ENCODE measurements at regions not wholly inside any gene's neighbourhood (a gene's known extent, or its start where the extent isn't known, plus 50 kb on each side); places are given as distances from the start of the nearest gene placed in this dataset.

GRCh38 chr6:19415605-19416326 is 421.4 kb upstream of the ID4 start:
- H4K20me1 ChIP-seq (ENCODE audit: control insufficient read depth, insufficient read depth, low read depth, low read length) = no peaks in the 10 kb centered on the region
- H3K27ac ChIP-seq (ENCODE audit: low read depth, low read length) = no peak overlapping the region
- H3F3A ChIP-seq (ENCODE audit: control insufficient read depth, insufficient read depth) = no peaks in the 10 kb centered on the region
- no peak overlapping the region for H3K4me2 ChIP-seq (ENCODE audit: low read length)
- no peaks in the 10 kb centered on the region for H3K4me1 ChIP-seq (ENCODE audit: control insufficient read depth, low read length)
- no peak overlapping the region for H3K4me3 ChIP-seq (ENCODE audit: low read length)
- no peaks in the 10 kb centered on the region for H3K27me3 ChIP-seq (ENCODE audit: control insufficient read depth, low read length)
- no peaks in the 10 kb centered on the region for H3K9me2 ChIP-seq (replicated peaks; ENCODE audit: control insufficient read depth, low read length)
- no peaks in the 10 kb centered on the region for H3K36me3 ChIP-seq (ENCODE audit: control insufficient read depth, low read length)
- H3K9me3 ChIP-seq (ENCODE audit: control insufficient read depth, insufficient read depth, low read length) = no peaks in the 10 kb centered on the region
- H3K79me2 ChIP-seq (ENCODE audit: control insufficient read depth, low read length) = no peaks in the 10 kb centered on the region
- no peak for TF ChIP-seq CTCF (IDR thresholded peaks at IDR 0.05; ENCODE audit: low read depth, low read length, poor library complexity, severe bottlenecking)
- no peak for TF ChIP-seq EZH2phosphoT487 (IDR thresholded peaks at IDR 0.05; ENCODE audit: borderline replicate concordance, low read length)

GRCh38 chr6:19416811-19417210 is 420.4 kb upstream of the ID4 start:
- Histone ChIP-seq H3F3A (ENCODE audit: control insufficient read depth, insufficient read depth) (no peaks in the 10 kb centered on the region), H3K36me3 (ENCODE audit: control insufficient read depth, low read length) (no peaks in the 10 kb centered on the region), H3K4me2 (ENCODE audit: low read length) (no peak overlapping the region), H3K4me3 (ENCODE audit: low read length) (no peak overlapping the region), H3K9me3 (ENCODE audit: control insufficient read depth, insufficient read depth, low read length) (no peaks in the 10 kb centered on the region), H3K27ac (ENCODE audit: low read depth, low read length) (no peak overlapping the region), H4K20me1 (ENCODE audit: control insufficient read depth, insufficient read depth, low read depth, low read length) (no peaks in the 10 kb centered on the region), H3K79me2 (ENCODE audit: control insufficient read depth, low read length) (no peaks in the 10 kb centered on the region), H3K4me1 (ENCODE audit: control insufficient read depth, low read length) (no peaks in the 10 kb centered on the region), H3K9me2 (replicated peaks; ENCODE audit: control insufficient read depth, low read length) (no peaks in the 10 kb centered on the region), H3K27me3 (ENCODE audit: control insufficient read depth, low read length) (no peaks in the 10 kb centered on the region)
- TF ChIP-seq EZH2phosphoT487 (IDR thresholded peaks at IDR 0.05; ENCODE audit: borderline replicate concordance, low read length) = no peak
- TF ChIP-seq CTCF (IDR thresholded peaks at IDR 0.05; ENCODE audit: low read depth, low read length, poor library complexity, severe bottlenecking) = no peak

- Histone ChIP-seq H3K79me2 (ENCODE audit: control insufficient read depth, low read length) (no peaks in the 10 kb centered on the region), H3K36me3 (ENCODE audit: control insufficient read depth, low read length) (no peaks in the 10 kb centered on the region), H3K4me1 (ENCODE audit: control insufficient read depth, low read length) (no peaks in the 10 kb centered on the region), H4K20me1 (ENCODE audit: control insufficient read depth, insufficient read depth, low read depth, low read length) (no peaks in the 10 kb centered on the region), H3K27ac (ENCODE audit: low read depth, low read length) (no peak overlapping the region), H3K9me2 (replicated peaks; ENCODE audit: control insufficient read depth, low read length) (no peaks in the 10 kb centered on the region), H3F3A (ENCODE audit: control insufficient read depth, insufficient read depth) (no peaks in the 10 kb centered on the region), H3K4me3 (ENCODE audit: low read length) (no peak overlapping the region), H3K27me3 (ENCODE audit: control insufficient read depth, low read length) (no peaks in the 10 kb centered on the region), H3K4me2 (ENCODE audit: low read length) (no peak overlapping the region), H3K9me3 (ENCODE audit: control insufficient read depth, insufficient read depth, low read length) (no peaks in the 10 kb centered on the region)
- TF ChIP-seq EZH2phosphoT487 (IDR thresholded peaks at IDR 0.05; ENCODE audit: borderline replicate concordance, low read length) (no peak), CTCF (IDR thresholded peaks at IDR 0.05; ENCODE audit: low read depth, low read length, poor library complexity, severe bottlenecking) (no peak)
These were observed 419.5 kb upstream of the ID4 start for GRCh38 chr6:19417713-19418112.
